ENCODE measurements at regions not wholly inside any gene's neighbourhood (a gene's known extent, or its start where the extent isn't known, plus 50 kb on each side); places are given as distances from the start of the nearest gene placed in this dataset.

GRCh38 chr5:37983463-37983862, 143.6 kb upstream of the GDNF start (continued):
- TF ChIP-seq ZNF462 (CRISPR knock-in tag; IDR thresholded peaks at IDR 0.05) (no peak), REST (IDR thresholded peaks at IDR 0.05; ENCODE audit: unreplicated experiment) (no peak), STAT1 (IDR thresholded peaks at IDR 0.05; ENCODE audit: unreplicated experiment) (no peak), POLR2AphosphoS5 (IDR thresholded peaks at IDR 0.05; ENCODE audit: low read depth) (no peak), ZNF114 (CRISPR knock-in tag; IDR thresholded peaks at IDR 0.05) (no peak), CREB1 (CRISPR knock-in tag; IDR thresholded peaks at IDR 0.05; ENCODE audit: low read depth) (no peak), JUNB (IDR thresholded peaks at IDR 0.05; ENCODE audit: unreplicated experiment) (no peak), NANOG (IDR thresholded peaks at IDR 0.05; ENCODE audit: borderline replicate concordance) (no peak), CTCF (conservative IDR thresholded peaks at IDR 0.05; ENCODE audit: low read depth in 2 of 2) (no peak), EZH2 (IDR thresholded peaks at IDR 0.05; ENCODE audit: low read depth, unreplicated experiment) (no peak), ZNF331 (CRISPR knock-in tag; IDR thresholded peaks at IDR 0.05; ENCODE audit: low read depth) (no peak)
